NB4 (cell line): ENCODE measurements at regions not wholly inside any gene's neighbourhood (a gene's known extent, or its start where the extent isn't known, plus 50 kb on each side); places are given as distances from the start of the nearest gene placed in this dataset.

Experiments
- MYC ChIP-seq: IDR thresholded peaks from 2 replicates; pipeline ENCODE4 v1.6.1; 2011; ENCODE audit warnings: low read depth, low read length
- POLR2A ChIP-seq: IDR thresholded peaks from 2 replicates; pipeline ENCODE4 v1.6.1; 2011; ENCODE audit warnings: mild to moderate bottlenecking; ENCODE audit not compliant: insufficient read length; ENCODE audit errors: extremely low read depth
- TF ChIP-seq, protein P1 (sequence below): IDR thresholded peaks from one replicate; pipeline ENCODE4 v1.5.1; 2012; ENCODE audit warnings: low read depth, low read length
- TF ChIP-seq, protein P2 (sequence below): IDR thresholded peaks from 2 replicates; pipeline ENCODE4 v1.6.1; 2011; ENCODE audit warnings: low read depth, low read length

DNA sequence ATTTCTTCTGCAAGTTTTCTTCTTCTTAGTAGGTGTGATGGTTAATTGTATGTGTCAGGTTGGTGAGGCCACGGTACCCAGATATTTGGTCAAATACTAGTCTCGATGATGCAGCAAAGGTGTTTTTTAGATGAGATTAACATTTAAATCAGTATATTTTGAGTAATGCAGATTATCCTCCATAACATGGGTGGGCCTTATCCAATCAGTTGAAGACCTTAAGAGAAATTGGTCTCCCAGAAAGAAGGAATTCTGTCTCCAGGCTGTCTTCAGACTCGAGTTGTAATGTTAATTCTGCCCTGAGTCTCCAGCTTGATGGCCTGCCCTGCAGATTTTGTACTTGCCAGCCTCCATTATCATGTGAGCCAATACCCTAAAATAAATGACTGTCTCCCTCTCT, 122.5 kb upstream of the TSPAN5 start:
- TF ChIP-seq, protein P1, sequence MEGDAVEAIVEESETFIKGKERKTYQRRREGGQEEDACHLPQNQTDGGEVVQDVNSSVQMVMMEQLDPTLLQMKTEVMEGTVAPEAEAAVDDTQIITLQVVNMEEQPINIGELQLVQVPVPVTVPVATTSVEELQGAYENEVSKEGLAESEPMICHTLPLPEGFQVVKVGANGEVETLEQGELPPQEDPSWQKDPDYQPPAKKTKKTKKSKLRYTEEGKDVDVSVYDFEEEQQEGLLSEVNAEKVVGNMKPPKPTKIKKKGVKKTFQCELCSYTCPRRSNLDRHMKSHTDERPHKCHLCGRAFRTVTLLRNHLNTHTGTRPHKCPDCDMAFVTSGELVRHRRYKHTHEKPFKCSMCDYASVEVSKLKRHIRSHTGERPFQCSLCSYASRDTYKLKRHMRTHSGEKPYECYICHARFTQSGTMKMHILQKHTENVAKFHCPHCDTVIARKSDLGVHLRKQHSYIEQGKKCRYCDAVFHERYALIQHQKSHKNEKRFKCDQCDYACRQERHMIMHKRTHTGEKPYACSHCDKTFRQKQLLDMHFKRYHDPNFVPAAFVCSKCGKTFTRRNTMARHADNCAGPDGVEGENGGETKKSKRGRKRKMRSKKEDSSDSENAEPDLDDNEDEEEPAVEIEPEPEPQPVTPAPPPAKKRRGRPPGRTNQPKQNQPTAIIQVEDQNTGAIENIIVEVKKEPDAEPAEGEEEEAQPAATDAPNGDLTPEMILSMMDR: no peak
- no peak for TF ChIP-seq POLR2A
- no peak for TF ChIP-seq MYC
- TF ChIP-seq, protein P2, sequence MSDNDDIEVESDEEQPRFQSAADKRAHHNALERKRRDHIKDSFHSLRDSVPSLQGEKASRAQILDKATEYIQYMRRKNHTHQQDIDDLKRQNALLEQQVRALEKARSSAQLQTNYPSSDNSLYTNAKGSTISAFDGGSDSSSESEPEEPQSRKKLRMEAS: no peak
